ENCODE measurements at regions not wholly inside any gene's neighbourhood (a gene's known extent, or its start where the extent isn't known, plus 50 kb on each side); places are given as distances from the start of the nearest gene placed in this dataset.

- Mint-ChIP-seq H3K27ac (no peak overlapping the region), H3K4me3 (no peak overlapping the region), H3K4me1 (no peaks in the 10 kb centered on the region), H3K9me3 (peaks cover 0 to 29% (median 9%) of the 10 kb centered on the region in 9 donors), H3K36me3 (peaks cover 0 to 2% (median 0%) of the 10 kb centered on the region in 3 donors), H3K27me3 (peaks cover 0 to 19% (median 0%) of the 10 kb centered on the region in 5 donors)
- no peak for DNase-seq
- POLR2A ChIA-PET = no interaction called here
- ATAC-seq = no peak
These were observed 224.0 kb downstream of the TXNL1 start for GRCh38 chr18:56414357-56414756.

DNA sequence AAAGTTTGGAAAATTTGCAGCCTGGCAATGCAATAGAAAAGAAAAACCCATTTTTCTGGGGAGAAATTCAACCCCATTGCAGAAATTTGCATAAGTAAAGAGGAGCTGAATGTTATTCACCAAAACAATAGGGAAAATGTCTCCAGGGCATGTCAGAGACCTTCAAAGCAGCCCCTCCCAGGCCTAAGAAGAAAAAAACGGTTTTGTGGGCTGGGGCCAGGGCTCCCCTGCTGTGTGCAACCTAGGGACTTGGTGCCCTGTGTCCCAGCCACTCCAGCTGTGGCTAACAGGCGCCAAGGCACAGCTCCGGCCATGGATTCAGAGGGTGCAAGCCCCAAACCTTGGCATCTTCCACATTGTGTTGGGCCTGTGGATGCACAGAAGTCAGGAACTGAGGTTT, 224.5 kb downstream of the TXNL1 start:
- H3K27me3 Mint-ChIP-seq = peaks cover 0 to 17% (median 0%) of the 10 kb centered on the region in 5 donors

GRCh38 chr18:56412951-56413350, 225.4 kb downstream of the TXNL1 start:
- no peak for ATAC-seq
- POLR2A ChIA-PET = no interaction called here
- Mint-ChIP-seq H3K9me3 (peaks cover 0 to 29% (median 9%) of the 10 kb centered on the region in 9 donors), H3K27me3 (peaks cover 0 to 17% (median 0%) of the 10 kb centered on the region in 5 donors), H3K27ac (no peak overlapping the region), H3K36me3 (peaks cover 0 to 2% (median 0%) of the 10 kb centered on the region in 3 donors), H3K4me1 (no peaks in the 10 kb centered on the region), H3K4me3 (no peak overlapping the region)
- DNase-seq = no peak

More for the DNA sequence above, 224.5 kb downstream of the TXNL1 start:
- Mint-ChIP-seq H3K36me3 (peaks cover 0 to 2% (median 0%) of the 10 kb centered on the region in 3 donors), H3K4me1 (no peaks in the 10 kb centered on the region), H3K4me3 (no peak overlapping the region), H3K9me3 (peaks cover 0 to 29% (median 9%) of the 10 kb centered on the region in 9 donors), H3K27ac (no peak overlapping the region)
- ATAC-seq = no peak
- DNase-seq = no peak
- POLR2A ChIA-PET = no interaction called here

DNA sequence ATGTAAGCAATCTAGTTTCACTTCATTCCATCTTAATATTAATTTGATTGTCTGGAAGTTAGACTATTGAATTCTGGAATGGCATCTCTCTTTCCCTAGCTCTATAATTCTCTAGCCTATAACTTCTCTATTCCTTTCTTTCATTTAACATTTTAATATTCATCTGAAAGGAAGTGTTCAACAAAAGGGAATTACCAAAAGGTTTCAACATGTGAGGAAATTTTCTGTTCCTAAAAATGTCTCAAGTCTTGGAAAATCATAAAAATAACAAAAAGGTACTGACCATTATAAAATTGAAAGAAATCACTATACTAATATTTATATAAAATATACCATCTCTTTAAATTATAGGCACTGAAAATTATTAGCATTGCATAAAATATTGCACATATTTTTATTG, 228.7 kb downstream of the TXNL1 start:
- POLR2A ChIA-PET = no interaction called here
- DNase-seq = no peak
- no peaks in the 10 kb centered on the region for H3K36me3 Mint-ChIP-seq

DNA sequence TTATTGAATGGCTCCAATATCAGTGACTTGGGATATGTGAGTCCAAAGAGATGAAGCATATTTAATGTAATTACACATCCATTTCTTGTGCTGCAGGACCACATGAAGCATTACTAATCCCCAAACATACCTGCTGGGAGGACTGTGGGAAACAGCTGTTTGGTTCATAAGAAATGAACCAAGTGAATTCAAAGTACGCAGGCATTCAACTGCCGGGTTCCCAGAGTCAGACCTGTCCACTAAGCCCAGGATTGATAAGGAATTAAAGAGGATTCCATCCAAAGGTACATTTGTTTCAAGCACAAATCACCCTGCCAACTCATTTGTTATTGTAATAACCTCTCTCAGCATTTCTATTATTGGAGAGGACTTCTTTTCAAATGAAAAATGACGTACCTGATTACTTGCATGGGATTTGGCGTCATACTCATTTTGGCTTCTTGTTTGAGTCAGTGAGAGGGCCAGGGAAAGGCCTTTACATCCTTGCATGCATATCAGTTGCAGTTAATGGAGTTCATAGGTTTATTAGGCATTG, 230.7 kb downstream of the TXNL1 start:
- no peak overlapping the region for H3K27ac Mint-ChIP-seq
- H3K27me3 Mint-ChIP-seq = peaks cover 0 to 20% (median 8%) of the 10 kb centered on the region in 5 donors
- no peak for ATAC-seq
- H3K4me3 Mint-ChIP-seq = no peak overlapping the region
- H3K36me3 Mint-ChIP-seq = no peaks in the 10 kb centered on the region
- DNase-seq = no peak
- peaks cover 0 to 10% (median 0%) of the 10 kb centered on the region in 9 donors for H3K9me3 Mint-ChIP-seq
- no peaks in the 10 kb centered on the region for H3K4me1 Mint-ChIP-seq
- POLR2A ChIA-PET = no interaction called here

More for the DNA sequence above, 228.7 kb downstream of the TXNL1 start:
- Mint-ChIP-seq H3K27me3 (peaks cover 0 to 17% (median 8%) of the 10 kb centered on the region in 5 donors), H3K27ac (no peak overlapping the region), H3K9me3 (peaks cover 0 to 10% (median 2%) of the 10 kb centered on the region in 9 donors), H3K4me1 (no peaks in the 10 kb centered on the region), H3K4me3 (no peak overlapping the region)
- no peak for ATAC-seq

DNA sequence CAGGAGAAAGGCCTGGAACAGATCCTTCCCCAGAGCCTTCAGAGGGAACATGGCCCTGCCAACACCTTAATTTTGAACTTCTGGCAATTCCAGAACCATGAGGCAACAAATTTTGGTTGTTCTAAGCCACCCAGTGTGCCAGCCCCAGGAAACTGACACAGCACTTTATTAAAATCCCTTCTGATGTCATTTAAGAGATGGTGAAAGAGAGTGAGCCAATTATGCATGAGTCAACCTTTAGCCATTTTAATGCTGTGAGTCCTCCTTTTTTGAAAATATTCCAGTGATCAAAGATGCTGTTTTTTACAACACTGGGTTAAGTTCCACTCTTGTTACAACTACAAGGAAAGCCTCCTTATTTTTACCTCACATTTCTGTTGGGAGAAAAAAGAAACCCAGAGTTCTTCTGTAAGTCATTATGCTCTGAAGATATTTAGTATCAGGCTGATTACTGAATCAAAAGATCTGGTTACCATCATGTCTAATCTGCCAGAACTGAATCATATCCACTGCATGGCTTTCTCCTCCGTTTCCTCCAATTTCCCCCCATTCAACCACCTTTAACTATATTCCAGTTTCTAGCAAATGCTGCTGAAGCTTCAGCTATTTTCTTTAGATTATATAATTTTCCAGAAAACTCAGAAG, 235.4 kb downstream of the TXNL1 start:
- no peak overlapping the region for H3K27ac Mint-ChIP-seq
- peaks cover 0 to 34% (median 8%) of the 10 kb centered on the region in 5 donors for H3K27me3 Mint-ChIP-seq
- H3K36me3 Mint-ChIP-seq = peaks cover 0 to 4% (median 0%) of the 10 kb centered on the region in 3 donors
- H3K4me3 Mint-ChIP-seq = no peak overlapping the region
- no peak for DNase-seq
- no peak for ATAC-seq
- POLR2A ChIA-PET = no interaction called here
- H3K9me3 Mint-ChIP-seq = peaks cover 0 to 1% (median 0%) of the 10 kb centered on the region in 9 donors
- H3K4me1 Mint-ChIP-seq = peaks cover 0 to 2% (median 0%) of the 10 kb centered on the region in 4 donors

GRCh38 chr18:56393870-56394269, 244.5 kb downstream of the TXNL1 start:
- H3K4me3 Mint-ChIP-seq = no peak overlapping the region
- H3K36me3 Mint-ChIP-seq = peaks cover 0 to 4% (median 0%) of the 10 kb centered on the region in 3 donors
- H3K27me3 Mint-ChIP-seq = peaks cover 0 to 10% (median 0%) of the 10 kb centered on the region in 5 donors
- POLR2A ChIA-PET = no interaction called here
- ATAC-seq = no peak
- DNase-seq = no peak
- no peaks in the 10 kb centered on the region for H3K9me3 Mint-ChIP-seq
- H3K4me1 Mint-ChIP-seq = peaks cover 0 to 2% (median 0%) of the 10 kb centered on the region in 4 donors
- H3K27ac Mint-ChIP-seq = no peak overlapping the region

DNA sequence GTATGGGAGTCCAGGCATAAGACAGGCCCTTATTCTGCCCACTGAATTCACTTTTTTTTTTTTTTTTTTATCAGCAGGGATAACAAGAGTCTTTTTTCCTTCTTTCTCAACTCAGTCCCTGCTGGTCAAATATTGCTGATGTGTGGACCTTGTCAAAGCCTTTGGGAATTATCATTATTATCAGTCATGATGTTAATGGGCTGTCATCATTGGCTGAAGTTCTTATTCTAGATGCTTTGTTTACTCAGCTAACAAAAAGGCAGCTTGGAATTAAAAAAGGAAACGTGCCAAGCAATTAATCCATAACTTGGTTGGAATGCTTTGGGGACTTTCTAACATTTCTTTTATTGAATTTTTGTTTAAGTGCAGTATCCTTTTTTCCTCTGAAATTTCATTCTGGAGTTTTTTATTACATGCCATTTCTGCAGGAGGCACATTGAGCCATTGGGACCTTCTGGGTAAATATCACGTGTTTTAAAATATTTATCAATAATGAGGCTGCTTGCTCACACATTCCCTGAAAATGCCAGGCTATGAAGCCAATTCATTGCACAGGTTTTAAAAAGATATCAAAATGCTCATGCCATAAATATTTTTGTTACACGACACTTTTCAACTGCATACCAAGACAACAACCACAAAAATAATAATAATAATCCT, 246.3 kb downstream of the TXNL1 start:
- peaks cover 0 to 5% (median 0%) of the 10 kb centered on the region in 5 donors for H3K27me3 Mint-ChIP-seq
- no peak overlapping the region for H3K27ac Mint-ChIP-seq
- POLR2A ChIA-PET = no interaction called here
- no peak overlapping the region for H3K4me3 Mint-ChIP-seq
- no peaks in the 10 kb centered on the region for H3K9me3 Mint-ChIP-seq
- no peak for ATAC-seq
- no peaks in the 10 kb centered on the region for H3K36me3 Mint-ChIP-seq
- H3K4me1 Mint-ChIP-seq = no peaks in the 10 kb centered on the region
- DNase-seq = no peak

DNA sequence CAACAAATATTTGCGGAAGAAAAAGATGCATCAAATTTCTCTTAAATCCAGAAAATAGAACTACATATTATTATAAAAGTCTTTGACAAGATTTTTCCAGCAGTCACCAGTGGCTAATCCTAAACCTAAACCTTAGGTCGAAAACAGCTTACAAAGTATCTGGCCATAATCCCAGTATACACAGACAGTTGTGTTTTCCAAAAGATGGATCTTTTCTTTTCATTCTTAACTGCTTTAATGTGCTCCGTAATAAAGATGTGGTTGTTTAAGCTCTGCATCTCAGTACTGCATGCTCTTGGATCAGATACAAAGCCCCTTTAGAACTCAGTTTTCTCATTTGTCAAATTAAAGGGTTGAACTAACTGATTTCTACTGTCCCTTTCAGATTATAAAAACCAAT, 247.8 kb downstream of the TXNL1 start:
- POLR2A ChIA-PET = no interaction called here
- H3K4me1 Mint-ChIP-seq = no peaks in the 10 kb centered on the region
- H3K36me3 Mint-ChIP-seq = no peaks in the 10 kb centered on the region
- ATAC-seq (no peak), DNase-seq (no peak)
- no peaks in the 10 kb centered on the region for H3K9me3 Mint-ChIP-seq
- no peak overlapping the region for H3K27ac Mint-ChIP-seq
- no peak overlapping the region for H3K4me3 Mint-ChIP-seq
- H3K27me3 Mint-ChIP-seq = peaks cover 0 to 5% (median 0%) of the 10 kb centered on the region in 5 donors

GRCh38 chr18:56389190-56389589, 249.2 kb downstream of the TXNL1 start:
- POLR2A ChIA-PET = no interaction called here
- no peak for DNase-seq
- H3K27ac Mint-ChIP-seq = no peak overlapping the region
- no peak for ATAC-seq
- no peak overlapping the region for H3K4me3 Mint-ChIP-seq
- H3K27me3 Mint-ChIP-seq = peaks cover 0 to 5% (median 0%) of the 10 kb centered on the region in 5 donors
- no peaks in the 10 kb centered on the region for H3K9me3 Mint-ChIP-seq
- no peaks in the 10 kb centered on the region for H3K36me3 Mint-ChIP-seq
- H3K4me1 Mint-ChIP-seq = no peaks in the 10 kb centered on the region

DNA sequence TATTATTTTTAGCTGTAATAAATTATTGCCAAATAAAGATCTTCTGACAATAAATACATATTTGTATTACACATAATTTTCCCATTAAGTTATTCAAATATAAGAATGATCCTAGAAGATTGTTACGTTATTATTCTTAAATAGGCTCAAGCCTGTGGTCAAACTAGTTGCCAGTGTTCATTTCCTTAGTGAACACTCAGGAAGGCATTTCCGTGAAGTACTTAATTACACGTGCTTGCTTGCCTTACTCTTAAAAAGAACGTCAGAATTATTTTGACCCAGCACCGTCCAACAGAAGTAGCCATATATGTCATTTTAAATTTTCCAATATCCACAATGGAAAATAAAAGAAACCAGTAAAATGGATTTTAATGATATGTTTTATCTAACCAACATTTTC, 249.8 kb downstream of the TXNL1 start:
- DNase-seq (no peak), ATAC-seq (no peak)
- Mint-ChIP-seq H3K27me3 (peaks cover 0 to 5% (median 0%) of the 10 kb centered on the region in 5 donors), H3K9me3 (peaks cover 0 to under 1% (median 0%) of the 10 kb centered on the region in 9 donors), H3K4me1 (no peaks in the 10 kb centered on the region), H3K36me3 (no peaks in the 10 kb centered on the region), H3K4me3 (no peak overlapping the region), H3K27ac (no peak overlapping the region)
- POLR2A ChIA-PET = no interaction called here

DNA sequence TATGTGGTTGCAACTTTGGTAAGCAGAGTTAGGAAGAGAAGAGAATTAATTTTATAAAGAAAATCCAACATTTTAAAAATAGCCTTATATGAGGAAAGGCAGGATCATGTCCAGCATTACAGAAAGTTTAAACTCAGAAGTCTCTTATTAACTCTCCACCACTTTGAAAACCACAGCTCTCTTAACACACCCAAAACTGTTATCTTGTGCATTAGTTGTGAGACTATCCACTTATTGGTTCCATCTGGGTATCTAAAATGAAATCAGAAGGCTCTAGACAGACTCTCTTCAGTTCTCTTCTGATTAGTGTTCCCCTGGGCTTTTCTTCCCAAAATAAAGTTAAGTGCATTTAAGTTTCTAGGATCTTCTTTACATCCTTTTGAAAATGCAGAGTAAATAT, 251.5 kb downstream of the TXNL1 start:
- Mint-ChIP-seq H3K36me3 (no peaks in the 10 kb centered on the region), H3K4me3 (no peak overlapping the region), H3K27me3 (peaks cover 0 to 5% (median 0%) of the 10 kb centered on the region in 5 donors), H3K9me3 (peaks cover 0 to 3% (median 0%) of the 10 kb centered on the region in 9 donors), H3K4me1 (no peaks in the 10 kb centered on the region), H3K27ac (no peak overlapping the region)
- no peak for ATAC-seq
- POLR2A ChIA-PET = no interaction called here
- no peak for DNase-seq

DNA sequence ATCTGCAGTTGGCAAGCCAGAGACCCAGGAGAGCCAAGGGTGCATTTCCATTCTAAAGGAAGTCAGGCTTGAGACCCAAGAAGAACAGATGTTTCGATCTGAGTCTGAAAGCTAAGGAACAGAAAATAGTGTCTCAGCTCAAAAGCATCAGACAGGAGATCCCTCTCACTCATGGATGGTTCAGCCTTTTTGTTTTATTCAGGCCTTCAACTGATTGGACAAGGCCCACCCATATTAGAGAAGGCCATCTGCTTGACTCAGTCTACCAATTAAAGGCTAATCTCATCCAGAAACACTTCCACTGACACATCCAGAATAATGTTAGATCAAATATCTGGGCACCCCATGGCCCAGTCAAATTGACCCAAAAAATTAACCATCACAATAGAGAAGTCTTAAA, 255.0 kb downstream of the TXNL1 start:
- Mint-ChIP-seq H3K4me3 (no peak overlapping the region), H3K27ac (no peak overlapping the region), H3K27me3 (peaks cover 0 to 4% (median 0%) of the 10 kb centered on the region in 5 donors), H3K4me1 (peaks cover 0 to 2% (median 0%) of the 10 kb centered on the region in 4 donors), H3K9me3 (peaks cover 0 to 3% (median 0%) of the 10 kb centered on the region in 9 donors), H3K36me3 (no peaks in the 10 kb centered on the region)
- ATAC-seq (no peak), DNase-seq (no peak)
- POLR2A ChIA-PET = no interaction called here
